Trophoblast cell (in vitro differentiated cells and primary cell): ENCODE measurements at regions not wholly inside any gene's neighbourhood (a gene's known extent, or its start where the extent isn't known, plus 50 kb on each side); places are given as distances from the start of the nearest gene placed in this dataset.

ENCODE experiments used
- DNase-seq, 2 donors: peaks; one replicate each; pipeline ENCODE4 v3.0.0-alpha.2; 2016
- H2AFZ ChIP-seq: 2 replicates; pipeline ENCODE4 v1.6.1; 2013; ENCODE audit warnings: low read length, moderate library complexity, mild to moderate bottlenecking; ENCODE audit not compliant: insufficient read depth, poor library complexity
- H2AK5ac ChIP-seq: 2 replicates; pipeline ENCODE4 v1.6.1; 2013; ENCODE audit warnings: mild to moderate bottlenecking, low read length
- H2BK120ac ChIP-seq: 2 replicates; pipeline ENCODE4 v1.6.1; 2013; ENCODE audit warnings: low read length, mild to moderate bottlenecking, moderate library complexity; ENCODE audit not compliant: insufficient read depth, poor library complexity
- H2BK12ac ChIP-seq: 2 replicates; pipeline ENCODE4 v1.6.1; 2013; ENCODE audit warnings: mild to moderate bottlenecking, low read length, moderate library complexity
- H2BK5ac ChIP-seq: 2 replicates; pipeline ENCODE4 v1.6.1; 2013; ENCODE audit warnings: low read length, low read depth, moderate library complexity, mild to moderate bottlenecking; ENCODE audit not compliant: poor library complexity
- H3K14ac ChIP-seq: 2 replicates; pipeline ENCODE4 v1.6.1; 2013; ENCODE audit warnings: mild to moderate bottlenecking, low read length
- H3K18ac ChIP-seq: 2 replicates; pipeline ENCODE4 v1.6.1; 2013; ENCODE audit warnings: mild to moderate bottlenecking, low read length
- H3K23ac ChIP-seq: 2 replicates; pipeline ENCODE4 v1.6.1; 2013; ENCODE audit warnings: low read length
- H3K27ac ChIP-seq: 2 replicates; pipeline ENCODE4 v1.5.1; 2013; ENCODE audit warnings: low read depth, mild to moderate bottlenecking, inconsistent platforms, low read length, moderate library complexity
- H3K27me3 ChIP-seq: 2 replicates; pipeline ENCODE4 v1.6.1; 2013; ENCODE audit warnings: inconsistent platforms, mild to moderate bottlenecking, low read length, moderate library complexity; ENCODE audit not compliant: insufficient read depth
- H3K36me3 ChIP-seq, 2 experiments: 1 replicate in 1 of 2; 2 replicates in 1 of 2; pipeline ENCODE4 v1.6.1; 2013; ENCODE audit warnings: low read length in 2 of 2, mild to moderate bottlenecking in 2 of 2, moderate library complexity in 1 of 2; ENCODE audit not compliant: insufficient read depth in 2 of 2, control insufficient read depth in 1 of 2
- H3K4ac ChIP-seq: 2 replicates; pipeline ENCODE4 v1.6.1; 2013; ENCODE audit warnings: low read depth, mild to moderate bottlenecking, low read length, moderate library complexity
- H3K4me1 ChIP-seq, 2 experiments: 1 replicate in 1 of 2; 2 replicates in 1 of 2; pipeline ENCODE4 v1.6.1; 2013; ENCODE audit warnings: low read length in 2 of 2, mild to moderate bottlenecking in 2 of 2, moderate library complexity in 1 of 2; ENCODE audit not compliant: insufficient read depth in 2 of 2, control insufficient read depth in 1 of 2
- H3K4me2 ChIP-seq: 2 replicates; pipeline ENCODE4 v1.6.1; 2013; ENCODE audit warnings: inconsistent platforms, mild to moderate bottlenecking, low read length, moderate library complexity
- H3K4me3 ChIP-seq: 2 replicates; pipeline ENCODE4 v1.5.1; 2013; ENCODE audit warnings: mild to moderate bottlenecking, low read depth, low read length, inconsistent platforms
- H3K79me1 ChIP-seq: one replicate; pipeline ENCODE4 v1.6.1; 2013; ENCODE audit warnings: low read length
- H3K79me2 ChIP-seq: 2 replicates; pipeline ENCODE4 v1.6.1; 2013; ENCODE audit warnings: low read length, mild to moderate bottlenecking; ENCODE audit not compliant: control insufficient read depth, insufficient read depth, poor library complexity
- H3K9ac ChIP-seq: 2 replicates; pipeline ENCODE4 v1.6.1; 2013; ENCODE audit warnings: mild to moderate bottlenecking, low read length
- H3K9me3 ChIP-seq: 2 replicates; pipeline ENCODE4 v1.6.1; 2013; ENCODE audit warnings: low read depth, mild to moderate bottlenecking, control low read depth, inconsistent platforms, low read length; ENCODE audit not compliant: insufficient read depth
- H4K12ac ChIP-seq: 2 replicates; pipeline ENCODE4 v1.6.1; 2013; ENCODE audit warnings: low read depth, mild to moderate bottlenecking, low read length, moderate library complexity
- H4K8ac ChIP-seq: 2 replicates; pipeline ENCODE4 v1.6.1; 2013; ENCODE audit warnings: low read depth, mild to moderate bottlenecking, low read length, moderate library complexity
- H4K91ac ChIP-seq: one replicate; pipeline ENCODE4 v1.6.1; 2013; ENCODE audit warnings: low read depth, mild to moderate bottlenecking, low read length, moderate library complexity
- WGBS: extraction: QIAGEN DNeasy Blood & Tissue Kit; methylation state at CpG from one replicate; pipeline ENCODE4 v1.1.7; 2013; ENCODE audit warnings: missing lambda C conversion rate; ENCODE audit not compliant: insufficient read length, insufficient coverage; ENCODE audit errors: extremely low coverage; 5-methylcytosine and 5-hydroxymethylcytosine counted together

DNA sequence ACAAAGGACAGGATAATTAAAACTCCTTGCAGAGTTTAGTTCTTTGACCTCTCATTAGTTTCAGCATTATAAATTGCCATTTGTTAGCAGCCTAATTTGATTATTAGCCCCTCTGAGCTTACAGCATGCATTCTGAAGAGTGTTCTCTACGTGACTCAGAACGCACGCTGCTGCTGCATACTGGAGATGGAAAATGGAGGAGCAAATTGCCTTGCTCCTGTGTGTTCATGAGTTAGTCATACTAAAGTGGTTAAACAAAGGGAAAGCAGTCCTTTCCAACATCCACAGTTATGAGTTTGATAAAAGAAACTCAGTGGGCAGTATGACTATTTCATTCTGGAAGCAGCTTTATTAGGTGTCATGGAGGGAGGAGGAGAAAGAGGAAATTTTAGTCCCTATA is 922.5 kb downstream of the RPA4 start:
- Histone ChIP-seq H2AK5ac (no peak overlapping the region), H3K79me1 (no peaks in the 10 kb centered on the region), H3K4me3 (no peak overlapping the region), H3K27ac (no peak overlapping the region), H3K4me2 (no peak overlapping the region), H2BK120ac (no peak overlapping the region), H3K23ac (no peak overlapping the region), H3K9ac (no peak overlapping the region), H2BK5ac (no peak overlapping the region), H3K14ac (no peak overlapping the region), H2AFZ (no peak overlapping the region), H3K79me2 (no peaks in the 10 kb centered on the region), H3K4ac (no peak overlapping the region), H4K91ac (no peak overlapping the region), H3K36me3 (no peaks in the 10 kb centered on the region), H3K18ac (no peak overlapping the region), H4K8ac (no peak overlapping the region), H4K12ac (no peak overlapping the region), H2BK12ac (no peak overlapping the region), H3K27me3 (no peaks in the 10 kb centered on the region), H3K4me1 (no peaks in the 10 kb centered on the region), H3K9me3 (no peaks in the 10 kb centered on the region)
- WGBS, result no CpG with 5 or more reads among the region's 3 CpGs
- DNase-seq, result no peak

- H3K4me1 ChIP-seq, result no peaks in the 10 kb centered on the region
- H2BK12ac ChIP-seq, result no peak overlapping the region
- no peaks in the 10 kb centered on the region for H3K79me2 ChIP-seq
- no peak overlapping the region for H2BK120ac ChIP-seq
- H3K4me2 ChIP-seq, result no peak overlapping the region
- no peak overlapping the region for H4K91ac ChIP-seq
- no peaks in the 10 kb centered on the region for H3K36me3 ChIP-seq
- no peak overlapping the region for H3K18ac ChIP-seq
- no peak overlapping the region for H4K8ac ChIP-seq
- H3K14ac ChIP-seq, result no peak overlapping the region
- no peak for DNase-seq
- no peaks in the 10 kb centered on the region for H3K9me3 ChIP-seq
- no peak overlapping the region for H4K12ac ChIP-seq
- no peak overlapping the region for H3K4ac ChIP-seq
- no peak overlapping the region for H3K27ac ChIP-seq
- H3K27me3 ChIP-seq, result no peaks in the 10 kb centered on the region
- no peak overlapping the region for H2BK5ac ChIP-seq
- no CpG with 5 or more reads among the region's 2 CpGs for whole genome bisulfite sequencing
- H3K79me1 ChIP-seq, result no peaks in the 10 kb centered on the region
- no peak overlapping the region for H3K4me3 ChIP-seq
- no peak overlapping the region for H3K23ac ChIP-seq
- no peak overlapping the region for H2AK5ac ChIP-seq
- H2AFZ ChIP-seq, result no peak overlapping the region
- H3K9ac ChIP-seq, result no peak overlapping the region
Observed at GRCh38 chrX:97806946-97807345, 923.2 kb downstream of the RPA4 start.

- Histone ChIP-seq H4K91ac (no peak overlapping the region), H3K4me3 (no peak overlapping the region), H3K79me2 (no peaks in the 10 kb centered on the region), H3K27me3 (no peaks in the 10 kb centered on the region), H3K9ac (no peak overlapping the region), H2AK5ac (no peak overlapping the region), H2BK5ac (no peak overlapping the region), H4K12ac (no peak overlapping the region), H3K9me3 (peaks cover 4% of the 10 kb centered on the region), H4K8ac (no peak overlapping the region), H3K4me2 (no peak overlapping the region), H2BK12ac (no peak overlapping the region), H3K36me3 (no peaks in the 10 kb centered on the region), H3K27ac (no peak overlapping the region), H3K23ac (no peak overlapping the region), H3K18ac (no peak overlapping the region), H2AFZ (no peak overlapping the region), H3K4me1 (no peaks in the 10 kb centered on the region), H2BK120ac (no peak overlapping the region), H3K14ac (no peak overlapping the region), H3K4ac (no peak overlapping the region), H3K79me1 (no peaks in the 10 kb centered on the region)
- WGBS, result no CpG with 5 or more reads among the region's 2 CpGs
- no peak for DNase-seq
Observed at GRCh38 chrX:97820170-97820569, 936.5 kb downstream of the RPA4 start.

- Histone ChIP-seq H3K4ac (no peak overlapping the region), H3K36me3 (no peaks in the 10 kb centered on the region), H2BK12ac (no peak overlapping the region), H3K4me3 (no peak overlapping the region), H2AK5ac (no peak overlapping the region), H3K27me3 (no peaks in the 10 kb centered on the region), H3K14ac (no peak overlapping the region), H3K79me1 (no peaks in the 10 kb centered on the region), H3K4me1 (no peaks in the 10 kb centered on the region), H3K18ac (no peak overlapping the region), H2BK120ac (no peak overlapping the region), H3K4me2 (no peak overlapping the region), H4K12ac (no peak overlapping the region), H3K27ac (no peak overlapping the region), H4K8ac (no peak overlapping the region), H3K9ac (no peak overlapping the region), H3K79me2 (no peaks in the 10 kb centered on the region), H3K23ac (no peak overlapping the region), H4K91ac (no peak overlapping the region), H3K9me3 (no peaks in the 10 kb centered on the region), H2BK5ac (no peak overlapping the region), H2AFZ (no peak overlapping the region)
- DNase-seq, result no peak
- no CpG with 5 or more reads among the region's 1 CpG for WGBS
Observed at GRCh38 chrX:97828471-97828870, 944.8 kb downstream of the RPA4 start.

DNA sequence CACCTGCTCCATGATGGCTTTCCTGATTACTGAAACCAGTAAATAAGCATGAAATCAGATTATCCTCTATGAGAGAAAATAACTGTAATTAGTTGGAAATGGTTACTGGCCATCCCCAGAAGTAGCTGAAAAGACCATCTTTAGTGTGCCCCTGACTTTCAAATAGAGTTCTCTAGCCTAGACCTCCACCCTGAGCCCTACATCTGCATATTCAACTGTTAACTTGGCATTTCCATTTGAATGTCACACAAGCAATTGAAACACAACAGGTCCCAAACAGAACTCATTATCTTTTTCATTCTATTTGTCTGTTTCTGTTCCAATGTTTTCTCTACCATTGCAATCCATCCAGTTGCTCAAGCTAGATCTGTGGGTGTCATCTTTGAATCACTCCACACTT is 952.3 kb downstream of the RPA4 start:
- no peak overlapping the region for H3K4ac ChIP-seq
- no peak overlapping the region for H4K8ac ChIP-seq
- no peak overlapping the region for H2AK5ac ChIP-seq
- H4K12ac ChIP-seq, result no peak overlapping the region
- no peaks in the 10 kb centered on the region for H3K4me1 ChIP-seq
- no peak overlapping the region for H3K9ac ChIP-seq
- H3K9me3 ChIP-seq, result no peaks in the 10 kb centered on the region
- H3K18ac ChIP-seq, result no peak overlapping the region
- no peak overlapping the region for H4K91ac ChIP-seq
- H3K4me3 ChIP-seq, result no peak overlapping the region
- no peaks in the 10 kb centered on the region for H3K79me2 ChIP-seq
- H3K27ac ChIP-seq, result no peak overlapping the region
- no peak overlapping the region for H2AFZ ChIP-seq
- H3K14ac ChIP-seq, result no peak overlapping the region
- H2BK12ac ChIP-seq, result no peak overlapping the region
- DNase-seq, result no peak
- no peaks in the 10 kb centered on the region for H3K79me1 ChIP-seq
- no peak overlapping the region for H2BK5ac ChIP-seq
- no peaks in the 10 kb centered on the region for H3K36me3 ChIP-seq
- no peak overlapping the region for H3K23ac ChIP-seq
- no peak overlapping the region for H3K4me2 ChIP-seq
- no peak overlapping the region for H2BK120ac ChIP-seq
- no peaks in the 10 kb centered on the region for H3K27me3 ChIP-seq
